Neural cell (in vitro differentiated cells): ENCODE measurements at regions not wholly inside any gene's neighbourhood (a gene's known extent, or its start where the extent isn't known, plus 50 kb on each side); places are given as distances from the start of the nearest gene placed in this dataset.

Experiments
- H2AFZ ChIP-seq: fragments of 200-600, 300-800 bp; sonication (generic), shearing (Covaris generic); 2 replicates; pipeline ENCODE4 v1.6.0; 2014; ENCODE audit warnings: low read depth, mild to moderate bottlenecking, antibody characterized with exemption, low read length, moderate library complexity
- H3F3A ChIP-seq: fragments of 200-600 bp; shearing (Covaris generic); 2 replicates; pipeline ENCODE4 v1.6.1; 2016; ENCODE audit warnings: mild to moderate bottlenecking, moderate library complexity, mixed read lengths, antibody characterized with exemption, low read length; ENCODE audit not compliant: insufficient read depth, poor library complexity, severe bottlenecking
- H3K27ac ChIP-seq: fragments of 200-600, 300-800 bp; sonication (generic), shearing (Covaris generic); 2 replicates; pipeline ENCODE4 v1.5.1; 2014; ENCODE audit warnings: mild to moderate bottlenecking, low read length, moderate library complexity
- H3K27me3 ChIP-seq: fragments of 300-800, 200-600 bp; sonication (generic), shearing (Covaris generic); 2 replicates; pipeline ENCODE4 v1.6.0; 2014; ENCODE audit warnings: mild to moderate bottlenecking, low read depth, low read length, moderate library complexity; ENCODE audit not compliant: insufficient read depth
- H3K36me3 ChIP-seq: fragments of 300-800, 200-600 bp; sonication (generic), shearing (Covaris generic); 2 replicates; pipeline ENCODE4 v1.5.1; 2014; ENCODE audit warnings: mild to moderate bottlenecking, antibody characterized with exemption, low read length, moderate library complexity; ENCODE audit not compliant: insufficient read depth
- H3K4me2 ChIP-seq: fragments of 300-800, 200-600 bp; sonication (generic), shearing (Covaris generic); 2 replicates; pipeline ENCODE4 v1.6.0; 2014; ENCODE audit warnings: mild to moderate bottlenecking, low read length
- H3K4me3 ChIP-seq: fragments of 300-800, 200-600 bp; sonication (generic), shearing (Covaris generic); 2 replicates; pipeline ENCODE4 v1.5.1; 2014; ENCODE audit warnings: mild to moderate bottlenecking, low read length, moderate library complexity
- H3K79me2 ChIP-seq: fragments of 200-600 bp; shearing (Covaris generic); replicated peaks from 2 replicates; pipeline ENCODE4 v1.6.0; 2014; ENCODE audit warnings: mild to moderate bottlenecking, low read length, moderate library complexity; ENCODE audit not compliant: insufficient read depth
- H3K9ac ChIP-seq: fragments of 300-800, 200-600 bp; sonication (generic), shearing (Covaris generic); 2 replicates; pipeline ENCODE4 v1.6.1; 2016; ENCODE audit warnings: mild to moderate bottlenecking, low read length, mixed read lengths
- H3K9me2 ChIP-seq: fragments of 200-600 bp; shearing (Covaris generic); 2 replicates; pipeline ENCODE4 v1.6.1; 2016; ENCODE audit warnings: mild to moderate bottlenecking, low read length, mixed read lengths; ENCODE audit not compliant: insufficient read depth
- H3K9me3 ChIP-seq: fragments of 200-600, 300-800 bp; sonication (generic), shearing (Covaris generic); 2 replicates; pipeline ENCODE4 v1.6.1; 2016; ENCODE audit warnings: mild to moderate bottlenecking, mixed run types, low read length, moderate library complexity, mixed read lengths
- H4K20me1 ChIP-seq: fragments of 200-600 bp; shearing (Covaris generic); 2 replicates; pipeline ENCODE4 v1.6.1; 2016; ENCODE audit warnings: mild to moderate bottlenecking, mixed run types; ENCODE audit not compliant: insufficient read depth
- CTCF ChIP-seq: fragments of 450-650 bp; IDR thresholded peaks from 2 replicates; pipeline ENCODE4 v1.5.1; 2014; ENCODE audit warnings: antibody characterized with exemption, mild to moderate bottlenecking, moderate library complexity; ENCODE audit not compliant: poor library complexity, severe bottlenecking
- EP300 ChIP-seq: fragments of 450-650 bp; conservative IDR thresholded peaks from 2 replicates; pipeline ENCODE4 v1.6.1; 2014; ENCODE audit warnings: antibody characterized with exemption, mild to moderate bottlenecking, moderate library complexity; ENCODE audit not compliant: poor library complexity, severe bottlenecking
- EZH2 ChIP-seq: fragments of 200-600, 300-800 bp; shearing (Covaris generic), sonication (generic); IDR thresholded peaks from 2 replicates; pipeline ENCODE4 v1.6.1; 2014; ENCODE audit warnings: antibody characterized with exemption, low read length, borderline replicate concordance, mild to moderate bottlenecking; ENCODE audit not compliant: insufficient read depth, poor library complexity, severe bottlenecking
- MXI1 ChIP-seq: fragments of 450-650 bp; conservative IDR thresholded peaks from 2 replicates; pipeline ENCODE4 v1.6.1; 2014; ENCODE audit warnings: antibody characterized with exemption, mild to moderate bottlenecking; ENCODE audit not compliant: poor library complexity, severe bottlenecking
- POLR2AphosphoS5 ChIP-seq: IDR thresholded peaks from 2 replicates; pipeline ENCODE4 v1.6.1; 2012
- RAD21 ChIP-seq: fragments of 450-650 bp; conservative IDR thresholded peaks from 2 replicates; pipeline ENCODE4 v1.6.1; 2014; ENCODE audit warnings: antibody characterized with exemption, mild to moderate bottlenecking, moderate library complexity
- SMC3 ChIP-seq: fragments of 450-650 bp; conservative IDR thresholded peaks from 2 replicates; pipeline ENCODE4 v1.6.1; 2014; ENCODE audit warnings: antibody characterized with exemption, mild to moderate bottlenecking, moderate library complexity; ENCODE audit not compliant: poor library complexity
- TAF1 ChIP-seq: IDR thresholded peaks from 2 replicates; pipeline ENCODE4 v1.6.1; 2012; ENCODE audit warnings: low read depth
- TF ChIP-seq, protein P1 (sequence below): IDR thresholded peaks from 2 replicates; pipeline ENCODE4 v1.6.1; 2012; ENCODE audit warnings: borderline replicate concordance

- Histone ChIP-seq H4K20me1 (no peaks in the 10 kb centered on the region), H3K9ac (no peak overlapping the region), H3K4me2 (no peak overlapping the region), H3K9me2 (no peaks in the 10 kb centered on the region), H3K9me3 (no peaks in the 10 kb centered on the region), H3K27me3 (peaks cover 28% of the 10 kb centered on the region), H3F3A (no peaks in the 10 kb centered on the region), H3K36me3 (no peaks in the 10 kb centered on the region), H3K4me3 (no peak overlapping the region), H2AFZ (no peak overlapping the region), H3K27ac (no peak overlapping the region), H3K79me2 (no peaks in the 10 kb centered on the region)
- no peak for TF ChIP-seq EP300
- no peak for TF ChIP-seq MXI1
- TF ChIP-seq, protein P1, sequence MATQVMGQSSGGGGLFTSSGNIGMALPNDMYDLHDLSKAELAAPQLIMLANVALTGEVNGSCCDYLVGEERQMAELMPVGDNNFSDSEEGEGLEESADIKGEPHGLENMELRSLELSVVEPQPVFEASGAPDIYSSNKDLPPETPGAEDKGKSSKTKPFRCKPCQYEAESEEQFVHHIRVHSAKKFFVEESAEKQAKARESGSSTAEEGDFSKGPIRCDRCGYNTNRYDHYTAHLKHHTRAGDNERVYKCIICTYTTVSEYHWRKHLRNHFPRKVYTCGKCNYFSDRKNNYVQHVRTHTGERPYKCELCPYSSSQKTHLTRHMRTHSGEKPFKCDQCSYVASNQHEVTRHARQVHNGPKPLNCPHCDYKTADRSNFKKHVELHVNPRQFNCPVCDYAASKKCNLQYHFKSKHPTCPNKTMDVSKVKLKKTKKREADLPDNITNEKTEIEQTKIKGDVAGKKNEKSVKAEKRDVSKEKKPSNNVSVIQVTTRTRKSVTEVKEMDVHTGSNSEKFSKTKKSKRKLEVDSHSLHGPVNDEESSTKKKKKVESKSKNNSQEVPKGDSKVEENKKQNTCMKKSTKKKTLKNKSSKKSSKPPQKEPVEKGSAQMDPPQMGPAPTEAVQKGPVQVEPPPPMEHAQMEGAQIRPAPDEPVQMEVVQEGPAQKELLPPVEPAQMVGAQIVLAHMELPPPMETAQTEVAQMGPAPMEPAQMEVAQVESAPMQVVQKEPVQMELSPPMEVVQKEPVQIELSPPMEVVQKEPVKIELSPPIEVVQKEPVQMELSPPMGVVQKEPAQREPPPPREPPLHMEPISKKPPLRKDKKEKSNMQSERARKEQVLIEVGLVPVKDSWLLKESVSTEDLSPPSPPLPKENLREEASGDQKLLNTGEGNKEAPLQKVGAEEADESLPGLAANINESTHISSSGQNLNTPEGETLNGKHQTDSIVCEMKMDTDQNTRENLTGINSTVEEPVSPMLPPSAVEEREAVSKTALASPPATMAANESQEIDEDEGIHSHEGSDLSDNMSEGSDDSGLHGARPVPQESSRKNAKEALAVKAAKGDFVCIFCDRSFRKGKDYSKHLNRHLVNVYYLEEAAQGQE: no peak
- TF ChIP-seq RAD21: no peak
- TF ChIP-seq POLR2AphosphoS5: no peak
- no peak for TF ChIP-seq EZH2
- no peak for TF ChIP-seq SMC3
- no peak for TF ChIP-seq TAF1
- TF ChIP-seq CTCF: no peak
Measured at GRCh38 chr2:175363699-175364098, 182.2 kb upstream of the ATP5MC3 start.

DNA sequence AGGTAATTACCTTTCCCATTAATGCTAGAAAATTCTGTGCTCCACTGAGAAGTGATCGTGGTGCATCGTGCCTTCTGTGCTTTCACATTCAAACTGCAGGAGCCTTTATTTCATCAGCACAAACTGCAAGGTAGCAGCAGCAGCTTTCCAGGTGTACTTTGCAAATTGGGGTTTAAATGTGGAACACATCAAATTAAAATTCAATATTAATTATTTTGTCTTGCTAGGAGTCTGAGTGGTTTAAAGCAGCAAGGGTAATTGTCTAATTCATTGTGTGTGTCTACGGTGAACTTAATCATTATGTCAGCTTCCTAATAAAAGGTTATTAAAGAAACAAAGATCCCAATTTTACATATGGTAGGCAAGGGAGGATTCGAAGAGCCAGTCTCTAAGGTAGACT is 180.8 kb upstream of the ATP5MC3 start:
- Histone ChIP-seq H3K9me3 (no peaks in the 10 kb centered on the region), H3K9ac (no peak overlapping the region), H4K20me1 (no peaks in the 10 kb centered on the region), H3K9me2 (no peaks in the 10 kb centered on the region), H3K4me2 (no peak overlapping the region), H3K27me3 (peaks cover 16% of the 10 kb centered on the region), H3K27ac (no peak overlapping the region), H3K4me3 (no peak overlapping the region), H3K79me2 (no peaks in the 10 kb centered on the region), H3K36me3 (no peaks in the 10 kb centered on the region), H2AFZ (no peak overlapping the region), H3F3A (no peaks in the 10 kb centered on the region)
- TF ChIP-seq TAF1 (no peak), RAD21 (no peak), SMC3 (no peak), MXI1 (no peak), EP300 (no peak), POLR2AphosphoS5 (no peak), CTCF (no peak), EZH2 (no peak)
- TF ChIP-seq, protein P1: no peak
